ENCODE measurements at regions not wholly inside any gene's neighbourhood (a gene's known extent, or its start where the extent isn't known, plus 50 kb on each side); places are given as distances from the start of the nearest gene placed in this dataset.

- H2AFZ ChIP-seq (ENCODE audit: insufficient read depth, low read depth, low read length, poor library complexity, severe bottlenecking), result no peak overlapping the region
- H3K4me1 ChIP-seq (ENCODE audit: control insufficient read depth in 2 of 2, insufficient read depth in 2 of 2, low read length in 2 of 2), result peaks cover 4 to 12% of the 10 kb centered on the region in 2 donors
- H3K9me3 ChIP-seq (ENCODE audit: control extremely low read depth in 1 of 3, control insufficient read depth in 2 of 3, insufficient read depth in 1 of 3, low read length in 2 of 3), result peaks cover 0 to 2% (median 0%) of the 10 kb centered on the region in 3 donors
- H3K79me2 ChIP-seq (ENCODE audit: control insufficient read depth, insufficient read depth, low read length), result no peaks in the 10 kb centered on the region
- ATAC-seq (ENCODE audit: low read depth) (no peak), DNase-seq (no peak)
- H3K9me3 Mint-ChIP-seq (ENCODE audit: insufficient read depth), result no peaks in the 10 kb centered on the region
- peaks cover 5% of the 10 kb centered on the region for H3K4me1 Mint-ChIP-seq
- no peaks in the 10 kb centered on the region for H4K20me1 ChIP-seq (ENCODE audit: control insufficient read depth, insufficient read depth, low read length, poor library complexity, severe bottlenecking)
- TF ChIP-seq EZH2 (IDR thresholded peaks at IDR 0.05; ENCODE audit: borderline replicate concordance, insufficient read depth, low read depth, low read length, poor library complexity, severe bottlenecking) (no peak), CTCF (IDR thresholded peaks at IDR 0.05) (no peak)
- no peak overlapping the region for H3K4me3 Mint-ChIP-seq
- no peak overlapping the region for H3K4me3 ChIP-seq (ENCODE audit: control extremely low read depth in 1 of 5, extremely low read depth in 1 of 5, insufficient read depth in 1 of 5, low read depth in 2 of 5, low read length in 4 of 5)
- no peak overlapping the region for H3K9ac ChIP-seq (ENCODE audit: low read length)
- intact Hi-C loops (cut with micrococcal nuclease), result no loop called here
- H3K27me3 Mint-ChIP-seq, result no peaks in the 10 kb centered on the region
- H3K27ac Mint-ChIP-seq, result no peak overlapping the region
- ChIA-PET POLR2A (no interaction called here), CTCF (no interaction called here)
- no peak overlapping the region for H3K27ac ChIP-seq (ENCODE audit: low read length in 2 of 2)
- H3K27me3 ChIP-seq (replicated peaks in 1 of 4; ENCODE audit: control extremely low read depth in 1 of 4, control insufficient read depth in 3 of 4, insufficient read depth in 4 of 4, low read length in 3 of 4), result no peaks in the 10 kb centered on the region
- H3K36me3 ChIP-seq (replicated peaks in 1 of 2; ENCODE audit: control extremely low read depth in 1 of 2, control insufficient read depth in 1 of 2, extremely low read depth in 1 of 2, insufficient read depth in 2 of 2, low read length in 1 of 2), result no peaks in the 10 kb centered on the region
- WGBS (ENCODE audit: insufficient coverage), result 96% methylated on average over 15 of the region's 18 CpGs
- H3K4me2 ChIP-seq (replicated peaks; ENCODE audit: low read depth, low read length, poor library complexity, severe bottlenecking), result no peak overlapping the region
Measured at GRCh38 chr22:48154169-48154942, 1391.9 kb downstream of the TBC1D22A start.

GRCh38 chr22:48153726-48154125 lies 1391.3 kb downstream of the TBC1D22A start:
- H3K27me3 Mint-ChIP-seq, result no peaks in the 10 kb centered on the region
- POLR2A ChIA-PET, result no interaction called here

More at GRCh38 chr22:48153726-48154125, 1391.3 kb downstream of the TBC1D22A start:
- Histone ChIP-seq H3K79me2 (ENCODE audit: control insufficient read depth, insufficient read depth, low read length) (no peaks in the 10 kb centered on the region), H2AFZ (ENCODE audit: insufficient read depth, low read depth, low read length, poor library complexity, severe bottlenecking) (no peak overlapping the region), H3K9me3 (ENCODE audit: control extremely low read depth in 1 of 3, control insufficient read depth in 2 of 3, insufficient read depth in 1 of 3, low read length in 2 of 3) (peaks cover 0 to 2% (median 0%) of the 10 kb centered on the region in 3 donors), H3K27ac (ENCODE audit: low read length in 2 of 2) (no peak overlapping the region), H3K36me3 (replicated peaks in 1 of 2; ENCODE audit: control extremely low read depth in 1 of 2, control insufficient read depth in 1 of 2, extremely low read depth in 1 of 2, insufficient read depth in 2 of 2, low read length in 1 of 2) (no peaks in the 10 kb centered on the region), H3K27me3 (replicated peaks in 1 of 4; ENCODE audit: control extremely low read depth in 1 of 4, control insufficient read depth in 3 of 4, insufficient read depth in 4 of 4, low read length in 3 of 4) (no peaks in the 10 kb centered on the region), H3K4me3 (ENCODE audit: control extremely low read depth in 1 of 5, extremely low read depth in 1 of 5, insufficient read depth in 1 of 5, low read depth in 2 of 5, low read length in 4 of 5) (no peak overlapping the region), H4K20me1 (ENCODE audit: control insufficient read depth, insufficient read depth, low read length, poor library complexity, severe bottlenecking) (no peaks in the 10 kb centered on the region), H3K9ac (ENCODE audit: low read length) (no peak overlapping the region), H3K4me1 (ENCODE audit: control insufficient read depth in 2 of 2, insufficient read depth in 2 of 2, low read length in 2 of 2) (peaks cover 4 to 12% of the 10 kb centered on the region in 2 donors), H3K4me2 (replicated peaks; ENCODE audit: low read depth, low read length, poor library complexity, severe bottlenecking) (no peak overlapping the region)
- WGBS (ENCODE audit: insufficient coverage), result 98% methylated on average over 10 of the region's 10 CpGs
- no peak overlapping the region for H3K27ac Mint-ChIP-seq
- CTCF ChIA-PET, result no interaction called here
- peaks cover 5% of the 10 kb centered on the region for H3K4me1 Mint-ChIP-seq
- H3K4me3 Mint-ChIP-seq, result no peak overlapping the region
- no peaks in the 10 kb centered on the region for H3K9me3 Mint-ChIP-seq (ENCODE audit: insufficient read depth)
- TF ChIP-seq EZH2 (IDR thresholded peaks at IDR 0.05; ENCODE audit: borderline replicate concordance, insufficient read depth, low read depth, low read length, poor library complexity, severe bottlenecking), result no peak
- no peak for TF ChIP-seq CTCF (IDR thresholded peaks at IDR 0.05)
- intact Hi-C loops (cut with micrococcal nuclease), result no loop called here
- ATAC-seq (ENCODE audit: low read depth), result no peak
- no peak for DNase-seq
